K562 (cell line): ENCODE measurements at regions not wholly inside any gene's neighbourhood (a gene's known extent, or its start where the extent isn't known, plus 50 kb on each side); places are given as distances from the start of the nearest gene placed in this dataset.

ENCODE experiments used
- ARHGAP35 ChIP-seq: fragments of 450-650 bp; IDR thresholded peaks from 2 replicates; pipeline ENCODE4 v1.6.1; 2018; ENCODE audit not compliant: partially characterized antibody
- BRF1 ChIP-seq: IDR thresholded peaks from 3 replicates; pipeline ENCODE4 v1.6.1; 2011; ENCODE audit warnings: borderline replicate concordance, mild to moderate bottlenecking; ENCODE audit not compliant: insufficient read length; ENCODE audit errors: extremely low read depth
- EP400 ChIP-seq: fragments of 450-650 bp; IDR thresholded peaks from 2 replicates; pipeline ENCODE4 v1.6.1; 2017; ENCODE audit warnings: antibody characterized with exemption, mild to moderate bottlenecking, moderate library complexity
- HDAC2 ChIP-seq: fragments of 450-650 bp; IDR thresholded peaks from 2 replicates; pipeline ENCODE4 v1.6.1; 2016; ENCODE audit warnings: mild to moderate bottlenecking
- HMBOX1 ChIP-seq: sonication (generic); IDR thresholded peaks from 2 replicates; pipeline ENCODE4 v1.6.1; 2016
- KAT2B ChIP-seq: IDR thresholded peaks from one replicate; pipeline ENCODE4 v1.6.1; 2012; ENCODE audit warnings: low read depth, mild to moderate bottlenecking, control low read depth, inconsistent platforms, low read length, moderate library complexity
- MEIS2 ChIP-seq: fragments of 450-650 bp; IDR thresholded peaks from 2 replicates; pipeline ENCODE4 v1.6.1; 2014; ENCODE audit warnings: mild to moderate bottlenecking; ENCODE audit not compliant: partially characterized antibody
- PATZ1 ChIP-seq: fragments of 250-450 bp; sonication (Bioruptor Pico); IDR thresholded peaks from 2 replicates; pipeline ENCODE4 v1.5.0; 2020; ENCODE audit warnings: mild to moderate bottlenecking, borderline replicate concordance
- REST ChIP-seq, 2 experiments: fragments of 450-650 bp; formaldehyde crosslinking in 1 of 2; IDR thresholded peaks; 2 replicates each; pipeline versions ENCODE4 v1.4.0 to v1.6.1; 2014 to 2020; ENCODE audit warnings: mild to moderate bottlenecking in 2 of 2, borderline replicate concordance in 1 of 2, low read depth in 1 of 2
- SREBF2 ChIP-seq: sonication (generic); formaldehyde crosslinking; IDR thresholded peaks from 2 replicates; pipeline ENCODE4 v1.4.0; 2020; ENCODE audit warnings: mild to moderate bottlenecking, missing genetic modification reagents
- SUPT5H ChIP-seq: fragments of 450-650 bp; IDR thresholded peaks from 2 replicates; pipeline ENCODE4 v1.6.1; 2016
- THRB ChIP-seq: fragments of 450-650 bp; formaldehyde crosslinking; conservative IDR thresholded peaks from 2 replicates; pipeline ENCODE4 v1.4.0; 2022; ENCODE audit warnings: mild to moderate bottlenecking, missing genetic modification characterization
- ZBTB34 ChIP-seq: fragments of 250-450 bp; sonication (Bioruptor Pico); IDR thresholded peaks from 2 replicates; pipeline ENCODE4 v1.8.0; 2021; ENCODE audit warnings: mild to moderate bottlenecking, moderate library complexity
- ZFP36 ChIP-seq: fragments of 150-350 bp; IDR thresholded peaks from 2 replicates; pipeline ENCODE4 v1.6.1; 2018; ENCODE audit warnings: low read length, low read depth; ENCODE audit not compliant: partially characterized antibody

GRCh38 chr1:60886793-60887331 lies 195.5 kb upstream of the NFIA start (continued):
- TF ChIP-seq REST (IDR thresholded peaks at IDR 0.05; ENCODE audit: borderline replicate concordance): peak; percentile 35; the same call in 1 of the 2 replicates
- no peak for TF ChIP-seq REST (CRISPR knock-in tag; IDR thresholded peaks at IDR 0.05; ENCODE audit: low read depth)
- TF ChIP-seq SUPT5H: no peak
- TF ChIP-seq BRF1: no peak
- TF ChIP-seq ZBTB34 (CRISPR knock-in tag): no peak
- TF ChIP-seq ARHGAP35: no peak
- TF ChIP-seq MEIS2: no peak
- TF ChIP-seq PATZ1: no peak
- no peak for TF ChIP-seq SREBF2 (CRISPR knock-in tag)
- no peak for TF ChIP-seq KAT2B
- TF ChIP-seq ZFP36: no peak
- no peak for TF ChIP-seq HDAC2
- TF ChIP-seq HMBOX1: no peak
- no peak for TF ChIP-seq THRB (CRISPR knock-in tag)
- no peak for TF ChIP-seq EP400
